ENCODE measurements at regions not wholly inside any gene's neighbourhood (a gene's known extent, or its start where the extent isn't known, plus 50 kb on each side); places are given as distances from the start of the nearest gene placed in this dataset.

DNA sequence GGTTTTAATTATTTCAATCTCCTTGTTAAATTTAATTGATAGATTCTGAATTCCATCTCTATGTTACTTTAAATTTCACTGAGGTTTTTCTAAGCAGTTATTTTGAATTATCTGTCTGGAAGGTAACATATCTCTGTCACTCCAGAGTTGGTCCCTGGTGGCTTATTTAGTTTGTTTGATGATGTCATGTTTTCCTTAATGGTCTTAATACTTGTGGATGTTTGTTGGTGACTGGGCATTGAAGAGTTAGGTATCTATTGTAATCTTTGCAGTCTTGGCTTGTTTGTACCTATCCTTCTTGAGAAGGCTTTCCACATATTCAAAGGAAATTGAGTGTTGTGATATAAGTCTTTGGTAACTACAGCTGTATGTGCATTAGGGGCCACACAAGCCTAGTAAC, 810.0 kb upstream of the NEGR1 start:
- TF ChIP-seq, protein P1, sequence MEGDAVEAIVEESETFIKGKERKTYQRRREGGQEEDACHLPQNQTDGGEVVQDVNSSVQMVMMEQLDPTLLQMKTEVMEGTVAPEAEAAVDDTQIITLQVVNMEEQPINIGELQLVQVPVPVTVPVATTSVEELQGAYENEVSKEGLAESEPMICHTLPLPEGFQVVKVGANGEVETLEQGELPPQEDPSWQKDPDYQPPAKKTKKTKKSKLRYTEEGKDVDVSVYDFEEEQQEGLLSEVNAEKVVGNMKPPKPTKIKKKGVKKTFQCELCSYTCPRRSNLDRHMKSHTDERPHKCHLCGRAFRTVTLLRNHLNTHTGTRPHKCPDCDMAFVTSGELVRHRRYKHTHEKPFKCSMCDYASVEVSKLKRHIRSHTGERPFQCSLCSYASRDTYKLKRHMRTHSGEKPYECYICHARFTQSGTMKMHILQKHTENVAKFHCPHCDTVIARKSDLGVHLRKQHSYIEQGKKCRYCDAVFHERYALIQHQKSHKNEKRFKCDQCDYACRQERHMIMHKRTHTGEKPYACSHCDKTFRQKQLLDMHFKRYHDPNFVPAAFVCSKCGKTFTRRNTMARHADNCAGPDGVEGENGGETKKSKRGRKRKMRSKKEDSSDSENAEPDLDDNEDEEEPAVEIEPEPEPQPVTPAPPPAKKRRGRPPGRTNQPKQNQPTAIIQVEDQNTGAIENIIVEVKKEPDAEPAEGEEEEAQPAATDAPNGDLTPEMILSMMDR (IDR thresholded peaks at IDR 0.05) = no peak
- no peak for TF ChIP-seq ZFX (IDR thresholded peaks at IDR 0.05; ENCODE audit: borderline replicate concordance)

Measured in 22Rv1 (cell line).